WTC11 (cell line): ENCODE measurements at regions not wholly inside any gene's neighbourhood (a gene's known extent, or its start where the extent isn't known, plus 50 kb on each side); places are given as distances from the start of the nearest gene placed in this dataset.

ENCODE experiments used
- KAT7 ChIP-seq: sonication (generic); formaldehyde crosslinking; IDR thresholded peaks from 2 replicates; pipeline ENCODE4 v1.8.1; 2023; ENCODE audit warnings: missing genetic modification reagents, mild to moderate bottlenecking, borderline replicate concordance
- NFYB ChIP-seq: sonication (generic); formaldehyde crosslinking; conservative IDR thresholded peaks from 2 replicates; pipeline ENCODE4 v1.8.0; 2022; ENCODE audit warnings: low read depth, missing genetic modification reagents
- NR2C2 ChIP-seq: sonication (generic); formaldehyde crosslinking; IDR thresholded peaks from 2 replicates; pipeline ENCODE4 v1.8.0; 2022; ENCODE audit warnings: mild to moderate bottlenecking, missing genetic modification reagents
- SOX15 ChIP-seq: fragments of 250-450 bp; sonication (Bioruptor Pico); IDR thresholded peaks from 2 replicates; pipeline ENCODE4 v1.9.0; 2021; ENCODE audit warnings: mild to moderate bottlenecking
- TCF7 ChIP-seq: sonication (generic); formaldehyde crosslinking; IDR thresholded peaks from 2 replicates; pipeline ENCODE4 v1.8.0; 2022; ENCODE audit warnings: mild to moderate bottlenecking, low read depth, missing genetic modification reagents, moderate library complexity
- ZNF219 ChIP-seq: sonication (generic); formaldehyde crosslinking; IDR thresholded peaks from 2 replicates; pipeline ENCODE4 v1.8.0; 2023; ENCODE audit warnings: missing genetic modification reagents, mild to moderate bottlenecking, borderline replicate concordance
- ZNF671 ChIP-seq: fragments of 250-450 bp; sonication (Bioruptor Pico); IDR thresholded peaks from 2 replicates; pipeline ENCODE4 v1.8.0; 2021; ENCODE audit warnings: mild to moderate bottlenecking
- TF ChIP-seq, protein P1 (sequence below): fragments of 200-600 bp; IDR thresholded peaks from 2 replicates; pipeline ENCODE4 v1.8.0; 2022; ENCODE audit warnings: antibody characterized with exemption
- TF ChIP-seq, protein P2 (sequence below): sonication (generic); formaldehyde crosslinking; IDR thresholded peaks from 2 replicates; pipeline ENCODE4 v1.8.1; 2023; ENCODE audit warnings: mild to moderate bottlenecking, missing genetic modification reagents, moderate library complexity
- TF ChIP-seq, protein P3 (sequence below): sonication (generic); formaldehyde crosslinking; IDR thresholded peaks from 2 replicates; pipeline ENCODE4 v1.8.0; 2022; ENCODE audit warnings: mild to moderate bottlenecking, missing genetic modification reagents
- TF ChIP-seq, protein P4 (sequence below): sonication (generic); formaldehyde crosslinking; IDR thresholded peaks from 2 replicates; pipeline ENCODE4 v1.8.1; 2022; ENCODE audit warnings: missing genetic modification reagents, borderline replicate concordance
- TF ChIP-seq, protein P5 (sequence below): sonication (generic); formaldehyde crosslinking; IDR thresholded peaks from 2 replicates; pipeline ENCODE4 v1.8.1; 2023; ENCODE audit warnings: mild to moderate bottlenecking, missing genetic modification reagents, borderline replicate concordance
- TF ChIP-seq, protein P6 (sequence below): sonication (generic); formaldehyde crosslinking; IDR thresholded peaks from 2 replicates; pipeline ENCODE4 v1.8.0; 2022; ENCODE audit warnings: mild to moderate bottlenecking, missing genetic modification reagents
- TF ChIP-seq, protein P7 (sequence below): sonication (generic); formaldehyde crosslinking; IDR thresholded peaks from 2 replicates; pipeline ENCODE4 v1.8.1; 2022; ENCODE audit warnings: low read depth, missing genetic modification reagents, borderline replicate concordance

DNA sequence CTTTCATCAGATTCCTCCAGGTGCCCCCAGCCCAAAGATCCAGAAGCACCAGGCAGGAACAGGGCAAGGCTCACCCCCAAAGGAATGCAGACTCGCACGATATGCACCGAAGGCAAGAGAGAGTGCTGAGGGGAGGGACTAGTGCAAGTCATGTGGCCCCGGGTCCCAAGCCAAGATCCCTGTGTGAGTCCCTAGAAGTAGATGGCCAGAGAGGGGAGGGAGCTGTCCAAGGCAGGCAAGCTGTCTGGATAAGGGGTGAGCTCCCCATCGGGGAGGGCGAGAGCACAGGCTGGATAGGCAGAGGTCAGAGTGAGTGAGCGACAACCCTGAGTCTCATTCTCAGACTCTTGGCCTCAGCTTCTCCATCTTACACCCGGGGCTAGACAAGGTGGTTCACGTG is 171.5 kb upstream of the LINGO1 start:
- TF ChIP-seq, protein P1, sequence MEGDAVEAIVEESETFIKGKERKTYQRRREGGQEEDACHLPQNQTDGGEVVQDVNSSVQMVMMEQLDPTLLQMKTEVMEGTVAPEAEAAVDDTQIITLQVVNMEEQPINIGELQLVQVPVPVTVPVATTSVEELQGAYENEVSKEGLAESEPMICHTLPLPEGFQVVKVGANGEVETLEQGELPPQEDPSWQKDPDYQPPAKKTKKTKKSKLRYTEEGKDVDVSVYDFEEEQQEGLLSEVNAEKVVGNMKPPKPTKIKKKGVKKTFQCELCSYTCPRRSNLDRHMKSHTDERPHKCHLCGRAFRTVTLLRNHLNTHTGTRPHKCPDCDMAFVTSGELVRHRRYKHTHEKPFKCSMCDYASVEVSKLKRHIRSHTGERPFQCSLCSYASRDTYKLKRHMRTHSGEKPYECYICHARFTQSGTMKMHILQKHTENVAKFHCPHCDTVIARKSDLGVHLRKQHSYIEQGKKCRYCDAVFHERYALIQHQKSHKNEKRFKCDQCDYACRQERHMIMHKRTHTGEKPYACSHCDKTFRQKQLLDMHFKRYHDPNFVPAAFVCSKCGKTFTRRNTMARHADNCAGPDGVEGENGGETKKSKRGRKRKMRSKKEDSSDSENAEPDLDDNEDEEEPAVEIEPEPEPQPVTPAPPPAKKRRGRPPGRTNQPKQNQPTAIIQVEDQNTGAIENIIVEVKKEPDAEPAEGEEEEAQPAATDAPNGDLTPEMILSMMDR = no peak
- TF ChIP-seq, protein P2, sequence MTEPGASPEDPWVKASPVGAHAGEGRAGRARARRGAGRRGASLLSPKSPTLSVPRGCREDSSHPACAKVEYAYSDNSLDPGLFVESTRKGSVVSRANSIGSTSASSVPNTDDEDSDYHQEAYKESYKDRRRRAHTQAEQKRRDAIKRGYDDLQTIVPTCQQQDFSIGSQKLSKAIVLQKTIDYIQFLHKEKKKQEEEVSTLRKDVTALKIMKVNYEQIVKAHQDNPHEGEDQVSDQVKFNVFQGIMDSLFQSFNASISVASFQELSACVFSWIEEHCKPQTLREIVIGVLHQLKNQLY (CRISPR knock-in tag) = no peak
- TF ChIP-seq, protein P3, sequence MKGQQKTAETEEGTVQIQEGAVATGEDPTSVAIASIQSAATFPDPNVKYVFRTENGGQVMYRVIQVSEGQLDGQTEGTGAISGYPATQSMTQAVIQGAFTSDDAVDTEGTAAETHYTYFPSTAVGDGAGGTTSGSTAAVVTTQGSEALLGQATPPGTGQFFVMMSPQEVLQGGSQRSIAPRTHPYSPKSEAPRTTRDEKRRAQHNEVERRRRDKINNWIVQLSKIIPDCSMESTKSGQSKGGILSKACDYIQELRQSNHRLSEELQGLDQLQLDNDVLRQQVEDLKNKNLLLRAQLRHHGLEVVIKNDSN (CRISPR knock-in tag) = no peak; the same call in 1 of the 2 replicates
- TF ChIP-seq ZNF219 (CRISPR knock-in tag) = no peak
- no peak for TF ChIP-seq SOX15 (CRISPR knock-in tag)
- no peak for TF ChIP-seq ZNF671
- TF ChIP-seq, protein P4, sequence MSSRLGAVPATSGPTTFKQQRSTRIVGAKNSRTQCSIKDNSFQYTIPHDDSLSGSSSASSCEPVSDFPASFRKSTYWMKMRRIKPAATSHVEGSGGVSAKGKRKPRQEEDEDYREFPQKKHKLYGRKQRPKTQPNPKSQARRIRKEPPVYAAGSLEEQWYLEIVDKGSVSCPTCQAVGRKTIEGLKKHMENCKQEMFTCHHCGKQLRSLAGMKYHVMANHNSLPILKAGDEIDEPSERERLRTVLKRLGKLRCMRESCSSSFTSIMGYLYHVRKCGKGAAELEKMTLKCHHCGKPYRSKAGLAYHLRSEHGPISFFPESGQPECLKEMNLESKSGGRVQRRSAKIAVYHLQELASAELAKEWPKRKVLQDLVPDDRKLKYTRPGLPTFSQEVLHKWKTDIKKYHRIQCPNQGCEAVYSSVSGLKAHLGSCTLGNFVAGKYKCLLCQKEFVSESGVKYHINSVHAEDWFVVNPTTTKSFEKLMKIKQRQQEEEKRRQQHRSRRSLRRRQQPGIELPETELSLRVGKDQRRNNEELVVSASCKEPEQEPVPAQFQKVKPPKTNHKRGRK (CRISPR knock-in tag) = no peak
- TF ChIP-seq, protein P5, sequence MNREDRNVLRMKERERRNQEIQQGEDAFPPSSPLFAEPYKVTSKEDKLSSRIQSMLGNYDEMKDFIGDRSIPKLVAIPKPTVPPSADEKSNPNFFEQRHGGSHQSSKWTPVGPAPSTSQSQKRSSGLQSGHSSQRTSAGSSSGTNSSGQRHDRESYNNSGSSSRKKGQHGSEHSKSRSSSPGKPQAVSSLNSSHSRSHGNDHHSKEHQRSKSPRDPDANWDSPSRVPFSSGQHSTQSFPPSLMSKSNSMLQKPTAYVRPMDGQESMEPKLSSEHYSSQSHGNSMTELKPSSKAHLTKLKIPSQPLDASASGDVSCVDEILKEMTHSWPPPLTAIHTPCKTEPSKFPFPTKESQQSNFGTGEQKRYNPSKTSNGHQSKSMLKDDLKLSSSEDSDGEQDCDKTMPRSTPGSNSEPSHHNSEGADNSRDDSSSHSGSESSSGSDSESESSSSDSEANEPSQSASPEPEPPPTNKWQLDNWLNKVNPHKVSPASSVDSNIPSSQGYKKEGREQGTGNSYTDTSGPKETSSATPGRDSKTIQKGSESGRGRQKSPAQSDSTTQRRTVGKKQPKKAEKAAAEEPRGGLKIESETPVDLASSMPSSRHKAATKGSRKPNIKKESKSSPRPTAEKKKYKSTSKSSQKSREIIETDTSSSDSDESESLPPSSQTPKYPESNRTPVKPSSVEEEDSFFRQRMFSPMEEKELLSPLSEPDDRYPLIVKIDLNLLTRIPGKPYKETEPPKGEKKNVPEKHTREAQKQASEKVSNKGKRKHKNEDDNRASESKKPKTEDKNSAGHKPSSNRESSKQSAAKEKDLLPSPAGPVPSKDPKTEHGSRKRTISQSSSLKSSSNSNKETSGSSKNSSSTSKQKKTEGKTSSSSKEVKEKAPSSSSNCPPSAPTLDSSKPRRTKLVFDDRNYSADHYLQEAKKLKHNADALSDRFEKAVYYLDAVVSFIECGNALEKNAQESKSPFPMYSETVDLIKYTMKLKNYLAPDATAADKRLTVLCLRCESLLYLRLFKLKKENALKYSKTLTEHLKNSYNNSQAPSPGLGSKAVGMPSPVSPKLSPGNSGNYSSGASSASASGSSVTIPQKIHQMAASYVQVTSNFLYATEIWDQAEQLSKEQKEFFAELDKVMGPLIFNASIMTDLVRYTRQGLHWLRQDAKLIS (CRISPR knock-in tag) = no peak
- TF ChIP-seq NFYB (CRISPR knock-in tag) = no peak
- no peak for TF ChIP-seq KAT7 (CRISPR knock-in tag)
- TF ChIP-seq TCF7 = no peak
- TF ChIP-seq, protein P6, sequence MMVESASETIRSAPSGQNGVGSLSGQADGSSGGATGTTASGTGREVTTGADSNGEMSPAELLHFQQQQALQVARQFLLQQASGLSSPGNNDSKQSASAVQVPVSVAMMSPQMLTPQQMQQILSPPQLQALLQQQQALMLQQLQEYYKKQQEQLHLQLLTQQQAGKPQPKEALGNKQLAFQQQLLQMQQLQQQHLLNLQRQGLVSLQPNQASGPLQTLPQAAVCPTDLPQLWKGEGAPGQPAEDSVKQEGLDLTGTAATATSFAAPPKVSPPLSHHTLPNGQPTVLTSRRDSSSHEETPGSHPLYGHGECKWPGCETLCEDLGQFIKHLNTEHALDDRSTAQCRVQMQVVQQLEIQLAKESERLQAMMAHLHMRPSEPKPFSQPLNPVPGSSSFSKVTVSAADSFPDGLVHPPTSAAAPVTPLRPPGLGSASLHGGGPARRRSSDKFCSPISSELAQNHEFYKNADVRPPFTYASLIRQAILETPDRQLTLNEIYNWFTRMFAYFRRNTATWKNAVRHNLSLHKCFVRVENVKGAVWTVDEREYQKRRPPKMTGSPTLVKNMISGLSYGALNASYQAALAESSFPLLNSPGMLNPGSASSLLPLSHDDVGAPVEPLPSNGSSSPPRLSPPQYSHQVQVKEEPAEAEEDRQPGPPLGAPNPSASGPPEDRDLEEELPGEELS = no peak
- TF ChIP-seq, protein P7, sequence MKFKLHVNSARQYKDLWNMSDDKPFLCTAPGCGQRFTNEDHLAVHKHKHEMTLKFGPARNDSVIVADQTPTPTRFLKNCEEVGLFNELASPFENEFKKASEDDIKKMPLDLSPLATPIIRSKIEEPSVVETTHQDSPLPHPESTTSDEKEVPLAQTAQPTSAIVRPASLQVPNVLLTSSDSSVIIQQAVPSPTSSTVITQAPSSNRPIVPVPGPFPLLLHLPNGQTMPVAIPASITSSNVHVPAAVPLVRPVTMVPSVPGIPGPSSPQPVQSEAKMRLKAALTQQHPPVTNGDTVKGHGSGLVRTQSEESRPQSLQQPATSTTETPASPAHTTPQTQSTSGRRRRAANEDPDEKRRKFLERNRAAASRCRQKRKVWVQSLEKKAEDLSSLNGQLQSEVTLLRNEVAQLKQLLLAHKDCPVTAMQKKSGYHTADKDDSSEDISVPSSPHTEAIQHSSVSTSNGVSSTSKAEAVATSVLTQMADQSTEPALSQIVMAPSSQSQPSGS (CRISPR knock-in tag) = no peak
- no peak for TF ChIP-seq NR2C2 (CRISPR knock-in tag)
